Muscle of leg (tissue), 3 donors: ENCODE measurements at regions not wholly inside any gene's neighbourhood (a gene's known extent, or its start where the extent isn't known, plus 50 kb on each side); places are given as distances from the start of the nearest gene placed in this dataset.

Experiments
- DNase-seq: peaks from one replicate; pipeline ENCODE4 v3.0.0; 2013
- H3K27ac ChIP-seq: one replicate; pipeline ENCODE4 v1.5.1; 2013; ENCODE audit warnings: mild to moderate bottlenecking, low read length, control low read depth
- H3K27me3 ChIP-seq: one replicate; pipeline ENCODE4 v1.6.1; 2013; ENCODE audit warnings: low read length; ENCODE audit not compliant: control insufficient read depth, insufficient read depth
- H3K36me3 ChIP-seq: one replicate; pipeline ENCODE4 v1.6.1; 2013; ENCODE audit warnings: low read length; ENCODE audit not compliant: control insufficient read depth, insufficient read depth
- H3K4me1 ChIP-seq: one replicate; pipeline ENCODE4 v1.6.1; 2013; ENCODE audit warnings: low read length; ENCODE audit not compliant: control insufficient read depth, insufficient read depth
- H3K4me3 ChIP-seq: one replicate; pipeline ENCODE4 v1.5.1; 2013; ENCODE audit warnings: low read length, control low read depth
- H3K9me3 ChIP-seq: replicated peaks from 2 replicates; pipeline ENCODE4 v1.6.1; 2013; ENCODE audit warnings: low read depth, low read length; ENCODE audit not compliant: control insufficient read depth
- WGBS: methylation state at CpG from one replicate; pipeline ENCODE4 v1.1.5; 2013; ENCODE audit warnings: missing lambda C conversion rate; ENCODE audit not compliant: insufficient coverage; 5-methylcytosine and 5-hydroxymethylcytosine counted together

- Histone ChIP-seq H3K36me3 (no peaks in the 10 kb centered on the region), H3K27me3 (no peaks in the 10 kb centered on the region), H3K4me1 (peaks cover 6% of the 10 kb centered on the region), H3K27ac (no peak overlapping the region), H3K4me3 (no peak overlapping the region), H3K9me3 (no peaks in the 10 kb centered on the region)
- no peak for DNase-seq
- WGBS, result 40% methylated on average over 2 of the region's 7 CpGs
These were observed 152.8 kb downstream of the BCL11A start for GRCh38 chr2:60400462-60401246.

- Histone ChIP-seq H3K36me3 (no peaks in the 10 kb centered on the region), H3K4me3 (no peak overlapping the region), H3K9me3 (no peaks in the 10 kb centered on the region), H3K27ac (no peak overlapping the region), H3K27me3 (no peaks in the 10 kb centered on the region), H3K4me1 (no peaks in the 10 kb centered on the region)
- no peak for DNase-seq
- no CpG with 5 or more reads among the region's 2 CpGs for WGBS
These were observed 159.0 kb downstream of the BCL11A start for GRCh38 chr2:60394463-60394862.

- no peaks in the 10 kb centered on the region for H3K4me1 ChIP-seq
- H3K27me3 ChIP-seq, result no peaks in the 10 kb centered on the region
- no peak overlapping the region for H3K27ac ChIP-seq
- DNase-seq, result peak; percentile 12
- no peaks in the 10 kb centered on the region for H3K36me3 ChIP-seq
- H3K4me3 ChIP-seq, result no peak overlapping the region
- WGBS, result 94% methylated on average over 2 of the region's 7 CpGs
- H3K9me3 ChIP-seq, result no peaks in the 10 kb centered on the region
These were observed 161.6 kb downstream of the BCL11A start for GRCh38 chr2:60391649-60392375.

- Histone ChIP-seq H3K36me3 (no peaks in the 10 kb centered on the region), H3K27ac (no peak overlapping the region), H3K9me3 (no peaks in the 10 kb centered on the region), H3K4me1 (no peaks in the 10 kb centered on the region), H3K27me3 (peaks cover 2% of the 10 kb centered on the region), H3K4me3 (no peak overlapping the region)
- no peak for DNase-seq
- 73% methylated on average over 5 of the region's 6 CpGs for WGBS
These were observed 162.2 kb downstream of the BCL11A start for GRCh38 chr2:60391230-60391629.

- no peaks in the 10 kb centered on the region for H3K4me1 ChIP-seq
- no peak for DNase-seq
- no peaks in the 10 kb centered on the region for H3K36me3 ChIP-seq
- H3K4me3 ChIP-seq, result no peak overlapping the region
- no CpG with 5 or more reads among the region's 2 CpGs for WGBS
- H3K27me3 ChIP-seq, result peaks cover 6% of the 10 kb centered on the region
- H3K9me3 ChIP-seq, result no peaks in the 10 kb centered on the region
- no peak overlapping the region for H3K27ac ChIP-seq
These were observed 167.0 kb downstream of the BCL11A start for GRCh38 chr2:60386436-60386835.

- WGBS, result 60% methylated on average over 1 of the region's 5 CpGs
- H3K27ac ChIP-seq, result no peak overlapping the region
- H3K9me3 ChIP-seq, result no peaks in the 10 kb centered on the region
- no peak for DNase-seq
- H3K36me3 ChIP-seq, result no peaks in the 10 kb centered on the region
- H3K4me1 ChIP-seq, result no peaks in the 10 kb centered on the region
- H3K4me3 ChIP-seq, result no peak overlapping the region
- H3K27me3 ChIP-seq, result peaks cover 6% of the 10 kb centered on the region
These were observed 167.8 kb downstream of the BCL11A start for GRCh38 chr2:60385648-60386047.

GRCh38 chr2:60383401-60384143 lies 169.9 kb downstream of the BCL11A start:
- H3K27me3 ChIP-seq, result peaks cover 6% of the 10 kb centered on the region
- H3K27ac ChIP-seq, result no peak overlapping the region
- no peak overlapping the region for H3K4me3 ChIP-seq
- 55% methylated on average over 3 of the region's 6 CpGs for WGBS
- no peaks in the 10 kb centered on the region for H3K36me3 ChIP-seq
- no peaks in the 10 kb centered on the region for H3K9me3 ChIP-seq
- no peak for DNase-seq
- H3K4me1 ChIP-seq, result no peaks in the 10 kb centered on the region

- Histone ChIP-seq H3K36me3 (no peaks in the 10 kb centered on the region), H3K4me3 (no peak overlapping the region), H3K27ac (no peak overlapping the region), H3K27me3 (peaks cover 4% of the 10 kb centered on the region), H3K9me3 (no peaks in the 10 kb centered on the region), H3K4me1 (no peaks in the 10 kb centered on the region)
- no CpG with 5 or more reads among the region's 2 CpGs for WGBS
- DNase-seq, result no peak
These were observed 173.0 kb downstream of the BCL11A start for GRCh38 chr2:60380411-60380810.

- Histone ChIP-seq H3K4me1 (no peaks in the 10 kb centered on the region), H3K27ac (no peak overlapping the region), H3K9me3 (no peaks in the 10 kb centered on the region), H3K4me3 (no peak overlapping the region), H3K36me3 (no peaks in the 10 kb centered on the region), H3K27me3 (peaks cover 4% of the 10 kb centered on the region)
- WGBS, result no CpG with 5 or more reads among the region's 2 CpGs
- DNase-seq, result no peak
These were observed 173.8 kb downstream of the BCL11A start for GRCh38 chr2:60379684-60380083.

GRCh38 chr2:60379216-60379615 lies 174.2 kb downstream of the BCL11A start:
- Histone ChIP-seq H3K4me3 (no peak overlapping the region), H3K36me3 (no peaks in the 10 kb centered on the region), H3K9me3 (no peaks in the 10 kb centered on the region), H3K27me3 (peaks cover 4% of the 10 kb centered on the region), H3K27ac (no peak overlapping the region), H3K4me1 (no peaks in the 10 kb centered on the region)
- 80% methylated on average over 2 of the region's 7 CpGs for WGBS
- no peak for DNase-seq
